Astrocyte (in vitro differentiated cells and primary cell): ENCODE measurements at regions not wholly inside any gene's neighbourhood (a gene's known extent, or its start where the extent isn't known, plus 50 kb on each side); places are given as distances from the start of the nearest gene placed in this dataset.

Experiments
- DNase-seq: peaks from one replicate; pipeline ENCODE4 v3.0.0-alpha.2; 2010; ENCODE audit warnings: low read depth
- FAIRE-seq: peaks from 2 replicates; lab custom pipeline; 2011; peaks lifted over from hg19 to GRCh38; lab: Jason Lieb, UNC
- H2AFZ ChIP-seq: 2 replicates; pipeline ENCODE4 v1.6.0; 2012; ENCODE audit warnings: low read depth, low read length, inconsistent platforms
- H3K27ac ChIP-seq: 2 replicates; pipeline ENCODE4 v1.5.1; 2011; ENCODE audit warnings: low read depth, low read length, inconsistent platforms
- H3K27me3 ChIP-seq: 2 replicates; pipeline ENCODE4 v1.6.0; 2011; ENCODE audit warnings: low read length, inconsistent platforms; ENCODE audit not compliant: insufficient read depth
- H3K36me3 ChIP-seq: 2 replicates; pipeline ENCODE4 v1.5.1; 2011; ENCODE audit warnings: low read length, inconsistent platforms; ENCODE audit not compliant: insufficient read depth
- H3K4me1 ChIP-seq: 2 replicates; pipeline ENCODE4 v1.5.1; 2011; ENCODE audit warnings: low read length, inconsistent platforms; ENCODE audit not compliant: insufficient read depth
- H3K4me2 ChIP-seq: 2 replicates; pipeline ENCODE4 v1.6.0; 2012; ENCODE audit warnings: low read length, inconsistent platforms
- H3K4me3 ChIP-seq: 2 replicates; pipeline ENCODE4 v1.5.1; 2011; ENCODE audit warnings: low read depth, mild to moderate bottlenecking, low read length, inconsistent platforms; ENCODE audit not compliant: insufficient read depth
- H3K79me2 ChIP-seq: 2 replicates; pipeline ENCODE4 v1.6.0; 2012; ENCODE audit warnings: mild to moderate bottlenecking, low read length, inconsistent platforms; ENCODE audit not compliant: insufficient read depth
- H3K9ac ChIP-seq: 2 replicates; pipeline ENCODE4 v1.6.0; 2012; ENCODE audit warnings: mild to moderate bottlenecking, low read length, inconsistent platforms
- H3K9me3 ChIP-seq: 2 replicates; pipeline ENCODE4 v1.5.1; 2012; ENCODE audit warnings: low read depth, mild to moderate bottlenecking, low read length, inconsistent platforms; ENCODE audit not compliant: insufficient read depth
- H4K20me1 ChIP-seq: 2 replicates; pipeline ENCODE4 v1.6.0; 2012; ENCODE audit warnings: low read length, inconsistent platforms; ENCODE audit not compliant: insufficient read depth
- H3K27ac Mint-ChIP-seq: one replicate; pipeline ENCODE4 v1.8.0; 2021; ENCODE audit warnings: mild to moderate bottlenecking, mixed read lengths; ENCODE audit not compliant: unreplicated experiment
- H3K27me3 Mint-ChIP-seq: one replicate; pipeline ENCODE4 v1.8.0; 2021; ENCODE audit warnings: low read depth, mixed read lengths; ENCODE audit not compliant: unreplicated experiment
- H3K36me3 Mint-ChIP-seq: one replicate; pipeline ENCODE4 v1.8.0; 2021; ENCODE audit warnings: low read depth, mixed read lengths; ENCODE audit not compliant: unreplicated experiment
- H3K4me1 Mint-ChIP-seq: one replicate; pipeline ENCODE4 v1.8.0; 2021; ENCODE audit warnings: low read depth, mixed read lengths; ENCODE audit not compliant: unreplicated experiment
- H3K4me3 Mint-ChIP-seq: one replicate; pipeline ENCODE4 v1.8.0; 2021; ENCODE audit warnings: mild to moderate bottlenecking, moderate library complexity, mixed read lengths; ENCODE audit not compliant: unreplicated experiment
- H3K9me3 Mint-ChIP-seq: one replicate; pipeline ENCODE4 v1.8.0; 2021; ENCODE audit warnings: mild to moderate bottlenecking, mixed read lengths; ENCODE audit not compliant: unreplicated experiment
- CTCF ChIP-seq: IDR thresholded peaks from 2 replicates; pipeline ENCODE4 v1.5.1; 2011; ENCODE audit warnings: low read depth, mild to moderate bottlenecking, inconsistent platforms, low read length, moderate library complexity; ENCODE audit not compliant: insufficient read depth
- EZH2 ChIP-seq: IDR thresholded peaks from 2 replicates; pipeline ENCODE4 v1.6.1; 2012; ENCODE audit warnings: mild to moderate bottlenecking, low read length, inconsistent platforms; ENCODE audit not compliant: insufficient read depth

- Histone ChIP-seq H3K27me3 (no peaks in the 10 kb centered on the region), H3K4me2 (no peak overlapping the region), H2AFZ (no peak overlapping the region), H4K20me1 (no peaks in the 10 kb centered on the region), H3K9ac (no peak overlapping the region), H3K27ac (no peak overlapping the region), H3K9me3 (no peaks in the 10 kb centered on the region), H3K4me3 (no peak overlapping the region), H3K79me2 (no peaks in the 10 kb centered on the region), H3K4me1 (no peaks in the 10 kb centered on the region), H3K36me3 (no peaks in the 10 kb centered on the region)
- FAIRE-seq (no peak), DNase-seq (no peak)
- Mint-ChIP-seq H3K4me3 (no peak overlapping the region), H3K36me3 (no peaks in the 10 kb centered on the region), H3K27me3 (peaks cover 7% of the 10 kb centered on the region), H3K4me1 (no peaks in the 10 kb centered on the region), H3K9me3 (peaks cover 2% of the 10 kb centered on the region), H3K27ac (no peak overlapping the region)
- no peak for TF ChIP-seq EZH2
- TF ChIP-seq CTCF = no peak
These were observed 227.1 kb downstream of the TEX36 start for GRCh38 chr10:125455855-125456254.

- Histone ChIP-seq H3K9me3 (no peaks in the 10 kb centered on the region), H3K4me3 (no peak overlapping the region), H3K27me3 (no peaks in the 10 kb centered on the region), H4K20me1 (no peaks in the 10 kb centered on the region), H2AFZ (no peak overlapping the region), H3K79me2 (no peaks in the 10 kb centered on the region), H3K27ac (no peak overlapping the region), H3K9ac (no peak overlapping the region), H3K36me3 (no peaks in the 10 kb centered on the region), H3K4me2 (no peak overlapping the region), H3K4me1 (no peaks in the 10 kb centered on the region)
- no peak overlapping the region for H3K27ac Mint-ChIP-seq
- H3K9me3 Mint-ChIP-seq = peaks cover 2% of the 10 kb centered on the region
- no peak for TF ChIP-seq CTCF
- TF ChIP-seq EZH2 = no peak
- no peak for DNase-seq
- H3K27me3 Mint-ChIP-seq = peaks cover 9% of the 10 kb centered on the region
- H3K4me1 Mint-ChIP-seq = no peaks in the 10 kb centered on the region
- H3K4me3 Mint-ChIP-seq = no peak overlapping the region
- no peak for FAIRE-seq
- H3K36me3 Mint-ChIP-seq = no peaks in the 10 kb centered on the region
These were observed 227.5 kb downstream of the TEX36 start for GRCh38 chr10:125455431-125455830.

- FAIRE-seq = no peak
- no peak for TF ChIP-seq EZH2
- TF ChIP-seq CTCF = no peak
- H3K4me1 Mint-ChIP-seq = no peaks in the 10 kb centered on the region
These were observed 231.6 kb downstream of the TEX36 start for GRCh38 chr10:125451319-125451718.

More at GRCh38 chr10:125451319-125451718, 231.6 kb downstream of the TEX36 start:
- no peaks in the 10 kb centered on the region for H3K36me3 Mint-ChIP-seq
- H3K4me1 ChIP-seq = no peaks in the 10 kb centered on the region
- no peak overlapping the region for H3K27ac ChIP-seq
- H3K27me3 Mint-ChIP-seq = peaks cover 9% of the 10 kb centered on the region
- H3K27ac Mint-ChIP-seq = no peak overlapping the region
- no peak overlapping the region for H3K9ac ChIP-seq
- H2AFZ ChIP-seq = no peak overlapping the region
- H3K27me3 ChIP-seq = no peaks in the 10 kb centered on the region
- H3K36me3 ChIP-seq = no peaks in the 10 kb centered on the region
- H3K79me2 ChIP-seq = no peaks in the 10 kb centered on the region
- no peak overlapping the region for H3K4me2 ChIP-seq
- no peak overlapping the region for H3K4me3 ChIP-seq
- no peaks in the 10 kb centered on the region for H4K20me1 ChIP-seq
- H3K9me3 Mint-ChIP-seq = no peaks in the 10 kb centered on the region
- H3K9me3 ChIP-seq = no peaks in the 10 kb centered on the region
- no peak for DNase-seq
- H3K4me3 Mint-ChIP-seq = no peak overlapping the region
